H9 (cell line): ENCODE measurements at regions not wholly inside any gene's neighbourhood (a gene's known extent, or its start where the extent isn't known, plus 50 kb on each side); places are given as distances from the start of the nearest gene placed in this dataset.

Experiments used
- DNase-seq: peaks from one replicate; pipeline ENCODE4 v3.0.0-alpha.2; 2017
- H2AFZ ChIP-seq: one replicate; pipeline ENCODE4 v1.6.1; 2013; ENCODE audit warnings: mild to moderate bottlenecking, low read length, control low read depth, moderate library complexity
- H2AK5ac ChIP-seq: 2 replicates; pipeline ENCODE4 v1.6.1; 2013; ENCODE audit warnings: low read length, control low read depth, mixed read lengths; ENCODE audit not compliant: insufficient read length
- H2BK120ac ChIP-seq: one replicate; pipeline ENCODE4 v1.6.1; 2013; ENCODE audit warnings: low read depth, mild to moderate bottlenecking, low read length, control low read depth, inconsistent platforms; ENCODE audit not compliant: poor library complexity, severe bottlenecking
- H2BK12ac ChIP-seq: 2 replicates; pipeline ENCODE4 v1.6.1; 2013; ENCODE audit warnings: low read length, control low read depth, mixed read lengths, low read depth; ENCODE audit not compliant: insufficient read length
- H2BK15ac ChIP-seq: 2 replicates; pipeline ENCODE4 v1.6.1; 2013; ENCODE audit warnings: low read depth, low read length, control low read depth
- H2BK20ac ChIP-seq: one replicate; pipeline ENCODE4 v1.6.1; 2013; ENCODE audit warnings: low read depth, mild to moderate bottlenecking, low read length, control low read depth, inconsistent platforms; ENCODE audit not compliant: poor library complexity, severe bottlenecking
- H2BK5ac ChIP-seq: 2 replicates; pipeline ENCODE4 v1.6.1; 2013; ENCODE audit warnings: low read length, control low read depth, mixed read lengths; ENCODE audit not compliant: insufficient read length
- H3K14ac ChIP-seq: 2 replicates; pipeline ENCODE4 v1.6.1; 2013; ENCODE audit warnings: low read length, control low read depth; ENCODE audit not compliant: insufficient read depth
- H3K18ac ChIP-seq: 2 replicates; pipeline ENCODE4 v1.6.1; 2013; ENCODE audit warnings: low read depth, mild to moderate bottlenecking, mixed read lengths, low read length, control low read depth; ENCODE audit not compliant: insufficient read length
- H3K23ac ChIP-seq: 2 replicates; pipeline ENCODE4 v1.6.1; 2013; ENCODE audit warnings: low read length, control low read depth, mixed read lengths, low read depth; ENCODE audit not compliant: insufficient read length
- H3K23me2 ChIP-seq: 2 replicates; pipeline ENCODE4 v1.6.1; 2013; ENCODE audit warnings: low read depth, mild to moderate bottlenecking, mixed read lengths, low read length, control low read depth; ENCODE audit not compliant: insufficient read length, poor library complexity, severe bottlenecking
- H3K27ac ChIP-seq: 2 replicates; pipeline ENCODE4 v1.5.1; 2013; ENCODE audit warnings: low read length, control low read depth, mixed read lengths, low read depth; ENCODE audit not compliant: insufficient read length
- H3K27me3 ChIP-seq: 2 replicates; pipeline ENCODE4 v1.6.1; 2013; ENCODE audit warnings: low read length, control low read depth, inconsistent platforms; ENCODE audit not compliant: insufficient read depth
- H3K4ac ChIP-seq: 2 replicates; pipeline ENCODE4 v1.6.1; 2013; ENCODE audit warnings: low read depth, mild to moderate bottlenecking, control low read depth, inconsistent platforms, low read length, moderate library complexity
- H3K4me1 ChIP-seq: 2 replicates; pipeline ENCODE4 v1.6.1; 2013; ENCODE audit warnings: low read length, control low read depth, inconsistent platforms; ENCODE audit not compliant: insufficient read depth
- H3K4me2 ChIP-seq: 2 replicates; pipeline ENCODE4 v1.6.1; 2013; ENCODE audit warnings: low read length, control low read depth, mixed read lengths; ENCODE audit not compliant: insufficient read length, insufficient read depth
- H3K56ac ChIP-seq: 2 replicates; pipeline ENCODE4 v1.6.1; 2013; ENCODE audit warnings: low read depth, mild to moderate bottlenecking, mixed read lengths, low read length, control low read depth; ENCODE audit not compliant: insufficient read length
- H3K79me1 ChIP-seq: 2 replicates; pipeline ENCODE4 v1.6.1; 2013; ENCODE audit warnings: low read depth, mild to moderate bottlenecking, moderate library complexity, low read length, control low read depth, inconsistent platforms; ENCODE audit not compliant: insufficient read depth, poor library complexity, severe bottlenecking
- H3K79me2 ChIP-seq: 2 replicates; pipeline ENCODE4 v1.6.1; 2013; ENCODE audit warnings: low read length, control low read depth, inconsistent platforms; ENCODE audit not compliant: insufficient read depth
- H3K9ac ChIP-seq: 2 replicates; pipeline ENCODE4 v1.6.1; 2013; ENCODE audit warnings: low read length, control low read depth, mixed read lengths; ENCODE audit not compliant: insufficient read length; ENCODE audit errors: extremely low read depth
- H3K9me3 ChIP-seq: one replicate; pipeline ENCODE4 v1.6.1; 2013; ENCODE audit warnings: low read depth, low read length, inconsistent platforms; ENCODE audit not compliant: control insufficient read depth
- H3T11ph ChIP-seq: one replicate; pipeline ENCODE4 v1.6.1; 2013; ENCODE audit warnings: mild to moderate bottlenecking, low read length, control low read depth, inconsistent platforms
- H4K20me1 ChIP-seq: one replicate; pipeline ENCODE4 v1.6.1; 2013; ENCODE audit not compliant: control insufficient read depth, insufficient read length, insufficient read depth
- H4K5ac ChIP-seq: 2 replicates; pipeline ENCODE4 v1.6.1; 2013; ENCODE audit warnings: low read depth, mild to moderate bottlenecking, mixed read lengths, low read length, control low read depth; ENCODE audit not compliant: insufficient read length
- H4K8ac ChIP-seq: replicated peaks from 2 replicates; pipeline ENCODE4 v1.6.1; 2013; ENCODE audit warnings: low read length, control low read depth, mixed read lengths, low read depth; ENCODE audit not compliant: insufficient read length
- H4K91ac ChIP-seq: 2 replicates; pipeline ENCODE4 v1.6.1; 2013; ENCODE audit warnings: low read depth, mild to moderate bottlenecking, moderate library complexity, mixed read lengths, low read length, control low read depth; ENCODE audit not compliant: insufficient read length
- H3K27ac Mint-ChIP-seq, 3 experiments: 2 replicates in 2 of 3; 3 replicates in 1 of 3; pipeline ENCODE4 v1.8.0; 2020 to 2021; ENCODE audit warnings: mixed read lengths in 3 of 3, mild to moderate bottlenecking in 1 of 3, moderate library complexity in 1 of 3
- H3K27me3 Mint-ChIP-seq: 2 replicates; pipeline ENCODE4 v1.8.0; 2021; ENCODE audit warnings: low read depth, mild to moderate bottlenecking, moderate library complexity, mixed read lengths
- H3K36me3 Mint-ChIP-seq, 3 experiments: 2 replicates in 2 of 3; 3 replicates in 1 of 3; pipeline ENCODE4 v1.8.0; 2020 to 2021; ENCODE audit warnings: low read depth in 3 of 3, mixed read lengths in 3 of 3; ENCODE audit not compliant: insufficient read depth in 1 of 3
- H3K4me1 Mint-ChIP-seq, 2 experiments: 2 replicates each; pipeline ENCODE4 v1.8.0; 2020; ENCODE audit warnings: mixed read lengths in 2 of 2
- H3K4me3 Mint-ChIP-seq, 2 experiments: 2 replicates in 1 of 2; 3 replicates in 1 of 2; pipeline ENCODE4 v1.8.0; 2020 to 2021; ENCODE audit warnings: mild to moderate bottlenecking in 2 of 2, mixed read lengths in 2 of 2, moderate library complexity in 1 of 2
- H3K9me3 Mint-ChIP-seq, 2 experiments: 2 replicates in 1 of 2; 3 replicates in 1 of 2; pipeline ENCODE4 v1.8.0; 2020; ENCODE audit warnings: mild to moderate bottlenecking in 2 of 2, mixed read lengths in 2 of 2, moderate library complexity in 1 of 2
- CTCF ChIP-seq: fragments of 200-600 bp; sonication (generic); conservative IDR thresholded peaks from 3 replicates; pipeline ENCODE4 v1.8.0; 2021; ENCODE audit warnings: antibody characterized with exemption, mild to moderate bottlenecking
- WGBS: extraction: QIAGEN DNeasy Blood & Tissue Kit; methylation state at CpG from one replicate; pipeline ENCODE4 v1.1.7; 2013; ENCODE audit warnings: missing lambda C conversion rate, low lambda C conversion rate, mixed read lengths; ENCODE audit not compliant: insufficient read length; ENCODE audit errors: extremely low coverage; 5-methylcytosine and 5-hydroxymethylcytosine counted together

- Histone ChIP-seq H2AFZ (no peak overlapping the region), H3K27me3 (no peaks in the 10 kb centered on the region), H3K4ac (no peak overlapping the region), H2AK5ac (no peak overlapping the region), H3K4me1 (no peaks in the 10 kb centered on the region), H2BK120ac (no peak overlapping the region), H3K9ac (no peak overlapping the region), H3K23ac (no peak overlapping the region), H3K14ac (no peak overlapping the region), H3T11ph (no peak overlapping the region), H2BK12ac (no peak overlapping the region), H3K79me1 (no peaks in the 10 kb centered on the region), H3K18ac (no peak overlapping the region), H2BK20ac (no peak overlapping the region), H4K91ac (no peak overlapping the region), H2BK15ac (no peak overlapping the region), H4K20me1 (no peaks in the 10 kb centered on the region), H3K79me2 (no peaks in the 10 kb centered on the region), H4K5ac (no peak overlapping the region), H4K8ac (no peak overlapping the region), H3K4me2 (no peak overlapping the region), H3K56ac (no peak overlapping the region), H2BK5ac (no peak overlapping the region), H3K23me2 (peaks cover 3% of the 10 kb centered on the region), H3K9me3 (no peaks in the 10 kb centered on the region), H3K27ac (no peak overlapping the region)
- Mint-ChIP-seq H3K4me3 (no peak overlapping the region), H3K9me3 (no peaks in the 10 kb centered on the region; a peak in 1 of 5 replicates), H3K27ac (peak overlapping the region in 1 of 3 experiments; percentile 2; a peak in 1 of 7 replicates), H3K36me3 (no peaks in the 10 kb centered on the region; a peak in 1 of 7 replicates), H3K27me3 (peaks cover 2% of the 10 kb centered on the region), H3K4me1 (peaks cover 16% of the 10 kb centered on the region in 2 experiments)
- no peak for TF ChIP-seq CTCF
- DNase-seq: no peak
- no CpG with 5 or more reads among the region's 2 CpGs for WGBS
Measured at GRCh38 chr2:42974169-42974720, 181.9 kb upstream of the HAAO start.
